ENCODE measurements at regions not wholly inside any gene's neighbourhood (a gene's known extent, or its start where the extent isn't known, plus 50 kb on each side); places are given as distances from the start of the nearest gene placed in this dataset.

- no peaks in the 10 kb centered on the region for H3K36me3 Mint-ChIP-seq (ENCODE audit: low read depth)
- H3K9me3 Mint-ChIP-seq: no peaks in the 10 kb centered on the region
- no peak for DNase-seq (ENCODE audit: low spot score)
- no peaks in the 10 kb centered on the region for H3K4me1 Mint-ChIP-seq (ENCODE audit: low read depth)
- H3K27me3 Mint-ChIP-seq (ENCODE audit: low read depth): no peaks in the 10 kb centered on the region
- H3K4me3 Mint-ChIP-seq (ENCODE audit: low read depth): no peak overlapping the region
- no peak overlapping the region for H3K27ac Mint-ChIP-seq
- intact Hi-C loops (cut with micrococcal nuclease): no loop called here
Observed at GRCh38 chr9:79143211-79143610, 428.6 kb upstream of the TLE4 start.

- DNase-seq (ENCODE audit: low spot score): no peak
- intact Hi-C loops (cut with micrococcal nuclease): no loop called here
Observed at GRCh38 chr9:79145442-79145841, 426.3 kb upstream of the TLE4 start.

DNA sequence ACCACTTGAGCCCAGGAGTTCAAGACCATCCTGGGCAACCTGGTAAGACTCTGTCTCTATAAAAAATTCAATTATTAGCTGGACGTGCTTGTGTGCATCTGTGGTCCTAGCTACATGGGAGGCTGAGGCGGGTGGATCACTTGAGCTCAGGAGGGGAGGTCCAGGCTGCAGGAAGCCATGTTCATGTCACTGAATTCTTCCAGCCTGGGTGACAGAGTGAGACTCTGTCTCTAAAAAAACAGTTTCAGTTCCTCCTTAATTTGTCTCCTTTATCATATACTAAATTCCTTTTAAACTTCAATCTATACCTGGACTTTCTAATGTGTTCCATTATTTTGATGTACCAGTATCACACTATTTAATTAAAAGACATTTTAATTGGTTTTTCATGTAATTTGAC is 422.2 kb upstream of the TLE4 start:
- intact Hi-C loops (cut with micrococcal nuclease): no loop called here
- Mint-ChIP-seq H3K27me3 (ENCODE audit: low read depth) (no peaks in the 10 kb centered on the region), H3K36me3 (ENCODE audit: low read depth) (no peaks in the 10 kb centered on the region), H3K4me3 (ENCODE audit: low read depth) (no peak overlapping the region), H3K4me1 (ENCODE audit: low read depth) (no peaks in the 10 kb centered on the region), H3K27ac (no peak overlapping the region), H3K9me3 (no peaks in the 10 kb centered on the region)
- DNase-seq (ENCODE audit: low spot score): no peak

More at GRCh38 chr9:79145442-79145841, 426.3 kb upstream of the TLE4 start:
- Mint-ChIP-seq H3K27ac (no peak overlapping the region), H3K4me3 (ENCODE audit: low read depth) (no peak overlapping the region), H3K36me3 (ENCODE audit: low read depth) (no peaks in the 10 kb centered on the region), H3K27me3 (ENCODE audit: low read depth) (no peaks in the 10 kb centered on the region), H3K9me3 (no peaks in the 10 kb centered on the region), H3K4me1 (ENCODE audit: low read depth) (no peaks in the 10 kb centered on the region)

DNA sequence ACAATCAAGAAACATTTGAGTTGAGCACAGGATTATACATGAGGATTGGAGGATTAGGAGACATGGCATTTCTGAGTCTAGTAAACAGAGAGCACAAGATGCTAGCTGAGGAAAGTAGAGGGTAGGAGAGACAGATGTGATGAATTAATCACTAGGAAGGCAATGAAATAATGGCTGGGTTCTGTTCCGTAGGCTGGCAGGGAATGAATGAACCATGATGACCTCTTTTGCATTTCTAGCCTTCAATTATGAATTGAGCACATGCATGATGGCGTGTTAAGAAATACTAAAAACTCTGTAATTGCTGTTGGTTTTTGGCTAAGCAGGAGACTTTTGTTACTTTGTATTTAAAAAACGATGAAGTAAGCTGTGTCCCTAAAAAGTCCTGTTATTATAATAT is 420.0 kb upstream of the TLE4 start:
- intact Hi-C loops (cut with micrococcal nuclease): no loop called here
- no peaks in the 10 kb centered on the region for H3K27me3 Mint-ChIP-seq (ENCODE audit: low read depth)
- H3K4me1 Mint-ChIP-seq (ENCODE audit: low read depth): no peaks in the 10 kb centered on the region
- DNase-seq (ENCODE audit: low spot score): no peak
- no peak overlapping the region for H3K4me3 Mint-ChIP-seq (ENCODE audit: low read depth)
- no peak overlapping the region for H3K27ac Mint-ChIP-seq
- no peaks in the 10 kb centered on the region for H3K9me3 Mint-ChIP-seq
- H3K36me3 Mint-ChIP-seq (ENCODE audit: low read depth): no peaks in the 10 kb centered on the region

- Mint-ChIP-seq H3K27me3 (ENCODE audit: low read depth) (no peaks in the 10 kb centered on the region), H3K4me1 (ENCODE audit: low read depth) (no peaks in the 10 kb centered on the region), H3K4me3 (ENCODE audit: low read depth) (no peak overlapping the region), H3K27ac (no peak overlapping the region), H3K36me3 (ENCODE audit: low read depth) (no peaks in the 10 kb centered on the region), H3K9me3 (no peaks in the 10 kb centered on the region)
- intact Hi-C loops (cut with micrococcal nuclease): no loop called here
- no peak for DNase-seq (ENCODE audit: low spot score)
Observed at GRCh38 chr9:79152306-79152705, 419.5 kb upstream of the TLE4 start.

GRCh38 chr9:79154806-79155205 is 417.0 kb upstream of the TLE4 start:
- no peak overlapping the region for H3K4me3 Mint-ChIP-seq (ENCODE audit: low read depth)
- no peak for DNase-seq (ENCODE audit: low spot score)
- no peaks in the 10 kb centered on the region for H3K4me1 Mint-ChIP-seq (ENCODE audit: low read depth)
- no peaks in the 10 kb centered on the region for H3K36me3 Mint-ChIP-seq (ENCODE audit: low read depth)
- no peak overlapping the region for H3K27ac Mint-ChIP-seq
- intact Hi-C loops (cut with micrococcal nuclease): no loop called here
- no peaks in the 10 kb centered on the region for H3K9me3 Mint-ChIP-seq
- H3K27me3 Mint-ChIP-seq (ENCODE audit: low read depth): no peaks in the 10 kb centered on the region

DNA sequence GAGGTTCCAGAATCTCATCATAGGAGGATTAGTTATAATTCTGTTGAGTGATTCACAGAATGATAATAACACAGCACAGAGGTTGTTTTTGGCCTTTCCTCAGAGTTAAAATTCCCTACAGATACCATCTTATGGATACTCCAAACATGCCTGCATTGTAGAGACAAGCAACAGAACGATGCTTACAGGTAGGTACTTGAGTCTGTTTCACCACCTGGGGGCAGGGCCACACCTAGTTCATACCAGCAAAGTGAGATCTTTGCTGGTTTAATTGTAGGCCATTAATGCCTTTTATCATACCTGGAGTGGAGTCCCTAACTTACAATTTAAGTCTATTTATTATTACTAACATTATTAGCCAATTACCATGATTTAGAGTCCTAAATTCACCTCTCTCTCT is 416.5 kb upstream of the TLE4 start:
- DNase-seq (ENCODE audit: low spot score): no peak
- H3K4me1 Mint-ChIP-seq (ENCODE audit: low read depth): no peaks in the 10 kb centered on the region
- H3K9me3 Mint-ChIP-seq: no peaks in the 10 kb centered on the region
- H3K36me3 Mint-ChIP-seq (ENCODE audit: low read depth): no peaks in the 10 kb centered on the region
- H3K27me3 Mint-ChIP-seq (ENCODE audit: low read depth): no peaks in the 10 kb centered on the region
- no peak overlapping the region for H3K4me3 Mint-ChIP-seq (ENCODE audit: low read depth)
- intact Hi-C loops (cut with micrococcal nuclease): no loop called here
- H3K27ac Mint-ChIP-seq: no peak overlapping the region

DNA sequence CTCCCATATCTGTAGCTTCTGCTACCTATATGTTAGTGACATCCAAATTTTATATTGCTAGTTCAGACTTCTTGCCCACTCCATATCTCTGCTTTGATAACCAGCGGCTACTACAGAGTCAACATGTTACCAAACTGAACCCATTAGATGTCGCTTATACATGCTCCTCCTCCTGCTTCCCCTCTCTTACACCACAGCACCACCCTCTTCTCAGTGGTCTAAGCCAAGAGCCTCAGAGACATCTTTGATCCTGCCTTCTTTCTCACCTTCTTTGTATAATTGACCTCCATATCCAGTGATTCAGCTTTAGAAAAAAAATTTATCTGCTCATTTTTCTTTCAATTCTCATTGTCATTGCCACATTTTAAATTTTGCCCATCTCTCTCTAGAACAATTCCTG is 408.2 kb upstream of the TLE4 start:
- Mint-ChIP-seq H3K9me3 (no peaks in the 10 kb centered on the region), H3K36me3 (ENCODE audit: low read depth) (no peaks in the 10 kb centered on the region), H3K27ac (no peak overlapping the region), H3K4me1 (ENCODE audit: low read depth) (no peaks in the 10 kb centered on the region), H3K4me3 (ENCODE audit: low read depth) (no peak overlapping the region), H3K27me3 (ENCODE audit: low read depth) (no peaks in the 10 kb centered on the region)
- DNase-seq (ENCODE audit: low spot score): no peak
- intact Hi-C loops (cut with micrococcal nuclease): no loop called here

DNA sequence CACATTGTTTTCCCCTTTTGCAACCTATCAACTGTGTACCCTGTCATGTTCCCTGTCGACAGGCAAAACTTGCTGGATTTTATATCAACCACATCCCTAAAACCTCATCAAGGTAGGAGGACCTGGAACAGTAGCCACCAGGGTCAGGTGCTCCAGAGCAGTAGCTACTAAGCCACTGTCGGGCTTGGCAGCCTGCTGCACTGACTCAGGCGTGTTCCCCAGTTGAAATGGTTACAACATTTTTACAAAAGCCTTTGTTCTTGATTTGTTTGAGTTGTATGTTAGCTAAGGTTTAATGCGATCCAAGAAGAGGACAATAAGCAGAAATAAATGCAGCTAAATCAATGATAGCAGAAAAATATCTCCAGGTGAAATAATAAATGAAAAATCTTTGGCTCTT is 407.4 kb upstream of the TLE4 start:
- H3K4me1 Mint-ChIP-seq (ENCODE audit: low read depth): no peaks in the 10 kb centered on the region
- H3K4me3 Mint-ChIP-seq (ENCODE audit: low read depth): no peak overlapping the region
- H3K36me3 Mint-ChIP-seq (ENCODE audit: low read depth): no peaks in the 10 kb centered on the region
- H3K27ac Mint-ChIP-seq: no peak overlapping the region
- intact Hi-C loops (cut with micrococcal nuclease): no loop called here
- no peaks in the 10 kb centered on the region for H3K9me3 Mint-ChIP-seq
- no peaks in the 10 kb centered on the region for H3K27me3 Mint-ChIP-seq (ENCODE audit: low read depth)
- DNase-seq (ENCODE audit: low spot score): no peak

DNA sequence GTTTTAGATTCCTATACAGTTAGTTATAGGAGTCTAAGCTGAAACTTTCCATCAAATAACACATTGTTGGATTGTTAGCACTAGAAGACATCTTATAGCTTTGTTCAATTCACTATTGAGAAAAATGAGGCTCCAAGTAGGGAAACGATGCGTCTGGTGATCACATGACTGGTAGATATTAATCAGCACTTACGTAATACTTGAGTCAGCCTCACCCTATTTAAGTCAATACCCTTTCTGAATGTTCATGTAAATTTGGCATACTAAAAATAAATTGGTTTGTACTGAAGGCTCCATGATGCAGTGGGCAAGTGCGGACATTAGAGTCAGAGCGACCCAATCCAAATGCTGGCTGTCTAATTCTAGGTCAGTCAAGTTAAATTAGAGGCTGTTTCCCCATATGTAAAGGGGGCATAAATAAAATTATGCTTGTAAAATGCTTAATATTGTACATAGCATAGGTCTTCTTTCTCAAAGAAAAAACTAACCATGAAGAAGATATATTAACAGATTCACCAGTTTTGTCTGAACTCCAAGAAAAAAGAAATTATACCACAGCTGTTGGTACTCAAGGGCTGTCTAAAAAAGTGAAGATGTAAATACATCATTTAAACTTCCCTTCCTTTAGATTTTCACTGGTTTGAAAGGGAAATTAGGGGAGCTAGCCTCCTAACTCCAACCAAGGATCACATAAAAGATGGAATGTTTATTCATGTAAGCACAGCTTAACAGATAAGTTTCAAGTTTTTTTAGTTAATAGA is 406.6 kb upstream of the TLE4 start:
- H3K27me3 Mint-ChIP-seq (ENCODE audit: low read depth): no peaks in the 10 kb centered on the region
- no peaks in the 10 kb centered on the region for H3K36me3 Mint-ChIP-seq (ENCODE audit: low read depth)
- intact Hi-C loops (cut with micrococcal nuclease): no loop called here
- no peaks in the 10 kb centered on the region for H3K4me1 Mint-ChIP-seq (ENCODE audit: low read depth)
- H3K4me3 Mint-ChIP-seq (ENCODE audit: low read depth): no peak overlapping the region
- no peaks in the 10 kb centered on the region for H3K9me3 Mint-ChIP-seq
- no peak for DNase-seq (ENCODE audit: low spot score)
- H3K27ac Mint-ChIP-seq: no peak overlapping the region

DNA sequence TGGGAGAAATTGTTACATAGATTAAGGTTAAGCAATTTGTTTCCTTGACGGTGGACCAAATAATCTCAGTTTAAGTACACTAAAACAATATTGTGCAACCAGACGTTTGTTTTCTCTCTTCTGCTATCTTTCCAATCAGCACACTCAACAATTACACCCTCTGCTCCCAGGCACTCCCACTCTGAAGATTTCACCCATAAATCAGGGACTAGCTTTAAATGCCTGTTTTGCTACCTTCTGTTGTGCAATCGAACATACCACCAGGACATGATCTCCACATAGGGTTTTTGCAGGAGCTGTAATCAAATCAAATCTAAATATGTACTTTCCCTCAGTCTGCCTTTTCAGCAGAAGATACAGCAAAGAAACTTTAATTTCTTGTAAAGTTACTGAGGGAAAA is 405.8 kb upstream of the TLE4 start:
- H3K27me3 Mint-ChIP-seq (ENCODE audit: low read depth): no peaks in the 10 kb centered on the region
- no peak overlapping the region for H3K4me3 Mint-ChIP-seq (ENCODE audit: low read depth)
- H3K9me3 Mint-ChIP-seq: no peaks in the 10 kb centered on the region
- no peak overlapping the region for H3K27ac Mint-ChIP-seq
- no peaks in the 10 kb centered on the region for H3K4me1 Mint-ChIP-seq (ENCODE audit: low read depth)
- intact Hi-C loops (cut with micrococcal nuclease): no loop called here
- no peaks in the 10 kb centered on the region for H3K36me3 Mint-ChIP-seq (ENCODE audit: low read depth)
- DNase-seq (ENCODE audit: low spot score): no peak

- H3K27ac Mint-ChIP-seq: no peak overlapping the region
- H3K4me1 Mint-ChIP-seq (ENCODE audit: low read depth): no peaks in the 10 kb centered on the region
- intact Hi-C loops (cut with micrococcal nuclease): no loop called here
- H3K4me3 Mint-ChIP-seq (ENCODE audit: low read depth): no peak overlapping the region
- no peaks in the 10 kb centered on the region for H3K36me3 Mint-ChIP-seq (ENCODE audit: low read depth)
- DNase-seq (ENCODE audit: low spot score): no peak
- H3K9me3 Mint-ChIP-seq: no peaks in the 10 kb centered on the region
- H3K27me3 Mint-ChIP-seq (ENCODE audit: low read depth): no peaks in the 10 kb centered on the region
Observed at GRCh38 chr9:79170643-79171042, 401.1 kb upstream of the TLE4 start.

- Mint-ChIP-seq H3K27me3 (ENCODE audit: low read depth) (no peaks in the 10 kb centered on the region), H3K9me3 (no peaks in the 10 kb centered on the region), H3K4me3 (ENCODE audit: low read depth) (no peak overlapping the region), H3K27ac (no peak overlapping the region), H3K4me1 (ENCODE audit: low read depth) (no peaks in the 10 kb centered on the region), H3K36me3 (ENCODE audit: low read depth) (no peaks in the 10 kb centered on the region)
- intact Hi-C loops (cut with micrococcal nuclease): no loop called here
- no peak for DNase-seq (ENCODE audit: low spot score)
Observed at GRCh38 chr9:79173932-79174331, 397.8 kb upstream of the TLE4 start.
